ENCODE measurements at regions not wholly inside any gene's neighbourhood (a gene's known extent, or its start where the extent isn't known, plus 50 kb on each side); places are given as distances from the start of the nearest gene placed in this dataset.

- no peaks in the 10 kb centered on the region for H3K79me2 ChIP-seq (ENCODE audit: insufficient read depth, low read length)
- no peaks in the 10 kb centered on the region for H4K20me1 ChIP-seq (ENCODE audit: low read depth, low read length)
- no peaks in the 10 kb centered on the region for H3K36me3 ChIP-seq (ENCODE audit: low read length)
- H3F3A ChIP-seq (ENCODE audit: insufficient read depth) = no peaks in the 10 kb centered on the region
- no peak for TF ChIP-seq EZH2phosphoT487 (conservative IDR thresholded peaks at IDR 0.05; ENCODE audit: low read length)
- no peak for TF ChIP-seq CTCF (IDR thresholded peaks at IDR 0.05; ENCODE audit: insufficient read depth, low read length, poor library complexity, severe bottlenecking)
- no peaks in the 10 kb centered on the region for H3K9me2 ChIP-seq (replicated peaks; ENCODE audit: insufficient read depth, low read length)
- H3K27ac ChIP-seq (ENCODE audit: low read depth, low read length) = no peak overlapping the region
- H2AFZ ChIP-seq (ENCODE audit: low read depth, low read length, severe bottlenecking) = no peak overlapping the region
- no peaks in the 10 kb centered on the region for H3K27me3 ChIP-seq (ENCODE audit: low read length)
- H3K4me3 ChIP-seq (ENCODE audit: insufficient read depth, low read length, poor library complexity, severe bottlenecking) = no peak overlapping the region
- no peak overlapping the region for H3K4me2 ChIP-seq (ENCODE audit: low read depth, low read length, poor library complexity, severe bottlenecking)
- H3K9me3 ChIP-seq (ENCODE audit: insufficient read depth, low read length) = peaks cover 3% of the 10 kb centered on the region; the same call in 1 of the 2 replicates
- no peak overlapping the region for H3K9ac ChIP-seq (ENCODE audit: low read length)
Observed at GRCh38 chr16:60720060-60720459, 1316.2 kb downstream of the CDH8 start.

GRCh38 chr16:60717808-60718207, 1318.4 kb downstream of the CDH8 start:
- TF ChIP-seq EZH2phosphoT487 (conservative IDR thresholded peaks at IDR 0.05; ENCODE audit: low read length) = no peak
- no peak for TF ChIP-seq CTCF (IDR thresholded peaks at IDR 0.05; ENCODE audit: insufficient read depth, low read length, poor library complexity, severe bottlenecking)
- Histone ChIP-seq H3K27me3 (ENCODE audit: low read length) (no peaks in the 10 kb centered on the region), H3K4me3 (ENCODE audit: insufficient read depth, low read length, poor library complexity, severe bottlenecking) (no peak overlapping the region), H3K4me2 (ENCODE audit: low read depth, low read length, poor library complexity, severe bottlenecking) (no peak overlapping the region), H3K36me3 (ENCODE audit: low read length) (no peaks in the 10 kb centered on the region), H3F3A (ENCODE audit: insufficient read depth) (no peaks in the 10 kb centered on the region), H3K9ac (ENCODE audit: low read length) (no peak overlapping the region), H3K9me3 (ENCODE audit: insufficient read depth, low read length) (peaks cover 3% of the 10 kb centered on the region; the same call in 1 of the 2 replicates), H2AFZ (ENCODE audit: low read depth, low read length, severe bottlenecking) (no peak overlapping the region), H3K9me2 (replicated peaks; ENCODE audit: insufficient read depth, low read length) (no peaks in the 10 kb centered on the region), H3K27ac (ENCODE audit: low read depth, low read length) (no peak overlapping the region), H4K20me1 (ENCODE audit: low read depth, low read length) (no peaks in the 10 kb centered on the region), H3K79me2 (ENCODE audit: insufficient read depth, low read length) (no peaks in the 10 kb centered on the region)

- H3K9me3 ChIP-seq (ENCODE audit: insufficient read depth, low read length) = no peaks in the 10 kb centered on the region
- no peaks in the 10 kb centered on the region for H4K20me1 ChIP-seq (ENCODE audit: low read depth, low read length)
- no peak for TF ChIP-seq EZH2phosphoT487 (conservative IDR thresholded peaks at IDR 0.05; ENCODE audit: low read length)
- no peak for TF ChIP-seq CTCF (IDR thresholded peaks at IDR 0.05; ENCODE audit: insufficient read depth, low read length, poor library complexity, severe bottlenecking)
- no peak overlapping the region for H3K4me3 ChIP-seq (ENCODE audit: insufficient read depth, low read length, poor library complexity, severe bottlenecking)
- no peaks in the 10 kb centered on the region for H3F3A ChIP-seq (ENCODE audit: insufficient read depth)
- no peak overlapping the region for H3K27ac ChIP-seq (ENCODE audit: low read depth, low read length)
- no peaks in the 10 kb centered on the region for H3K9me2 ChIP-seq (replicated peaks; ENCODE audit: insufficient read depth, low read length)
- no peaks in the 10 kb centered on the region for H3K36me3 ChIP-seq (ENCODE audit: low read length)
- H3K27me3 ChIP-seq (ENCODE audit: low read length) = no peaks in the 10 kb centered on the region
- no peak overlapping the region for H2AFZ ChIP-seq (ENCODE audit: low read depth, low read length, severe bottlenecking)
- H3K9ac ChIP-seq (ENCODE audit: low read length) = no peak overlapping the region
- no peak overlapping the region for H3K4me2 ChIP-seq (ENCODE audit: low read depth, low read length, poor library complexity, severe bottlenecking)
- no peaks in the 10 kb centered on the region for H3K79me2 ChIP-seq (ENCODE audit: insufficient read depth, low read length)
Observed at GRCh38 chr16:60712144-60712543, 1324.1 kb downstream of the CDH8 start.

Measured in SU-DHL-6 (cell line).